Stimulated activated CD4-positive, alpha-beta T cell treated with anti-CD3 and anti-CD28 coated beads, Interleukin-2, amount 100 ng/mL, for 4 hours (primary cell): ENCODE measurements at regions not wholly inside any gene's neighbourhood (a gene's known extent, or its start where the extent isn't known, plus 50 kb on each side); places are given as distances from the start of the nearest gene placed in this dataset.
"Not testable (repeated sequence)": the region's sequence is repeated elsewhere in the genome, so short reads cannot be mapped to it uniquely, and the experiment has no call there.

ENCODE experiments used
- DNase-seq: peaks from one replicate; pipeline ENCODE4 v3.0.0-alpha.2; 2020; ENCODE audit warnings: low read depth

DNA sequence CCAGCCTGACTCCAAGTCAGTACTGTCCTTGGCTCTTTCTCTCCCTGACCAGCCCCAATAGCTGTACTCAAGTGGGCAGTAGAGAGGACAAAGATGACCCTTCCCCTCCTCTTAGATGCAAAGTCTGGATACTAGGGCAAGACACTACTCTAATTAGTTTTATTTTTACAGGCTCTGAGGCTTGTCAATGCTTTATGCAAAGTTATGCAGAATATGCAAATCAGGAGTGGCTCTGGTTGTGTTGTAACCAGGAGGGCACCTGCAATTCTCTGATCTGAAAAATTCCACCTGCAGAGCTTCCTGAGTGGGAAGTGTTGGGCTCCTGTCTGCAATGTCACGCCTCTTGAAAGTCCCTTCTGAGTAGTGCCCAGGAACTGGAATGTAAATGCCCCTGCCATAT, 201.5 kb downstream of the RGS3 start:
- DNase-seq, result no peak

DNA sequence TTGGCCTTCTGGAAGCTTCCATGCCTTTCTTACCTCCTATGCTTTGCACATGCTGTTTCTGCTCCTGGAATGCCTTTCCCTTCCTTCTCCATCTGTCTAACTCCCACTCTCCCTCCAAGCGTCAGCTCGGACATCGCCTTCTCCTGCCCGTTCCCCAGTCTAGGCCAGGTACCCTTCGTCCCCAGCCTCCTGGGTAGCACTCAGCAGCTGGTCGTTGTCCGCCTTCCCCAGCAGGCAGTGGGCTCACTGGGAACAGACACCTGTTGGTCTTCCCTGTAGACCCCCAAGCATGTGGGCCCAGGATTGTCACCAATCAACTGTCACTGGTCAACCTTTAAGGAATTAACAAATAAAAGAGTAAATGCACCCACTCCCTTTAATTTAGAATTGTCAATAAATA, 202.2 kb downstream of the RGS3 start:
- DNase-seq, result no peak

DNA sequence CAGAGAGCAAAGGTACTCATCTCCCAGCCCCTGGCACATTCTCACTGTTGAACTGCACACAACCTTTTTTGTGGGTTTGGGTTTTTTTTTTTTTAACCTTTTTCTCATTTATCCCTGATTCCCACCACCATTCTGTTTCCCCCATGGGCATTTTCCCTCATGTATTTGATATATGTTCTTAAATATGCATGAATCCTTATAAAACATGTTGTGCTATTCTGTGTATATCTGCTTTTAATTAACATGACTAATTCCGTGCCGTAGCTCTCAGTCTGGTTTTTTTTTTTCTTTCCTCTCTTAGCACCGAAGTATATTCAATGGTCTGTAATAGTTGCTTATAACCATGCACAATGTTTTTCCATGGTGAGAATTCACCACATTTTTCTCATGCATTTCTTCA, 204.5 kb downstream of the RGS3 start:
- DNase-seq, result no peak

DNA sequence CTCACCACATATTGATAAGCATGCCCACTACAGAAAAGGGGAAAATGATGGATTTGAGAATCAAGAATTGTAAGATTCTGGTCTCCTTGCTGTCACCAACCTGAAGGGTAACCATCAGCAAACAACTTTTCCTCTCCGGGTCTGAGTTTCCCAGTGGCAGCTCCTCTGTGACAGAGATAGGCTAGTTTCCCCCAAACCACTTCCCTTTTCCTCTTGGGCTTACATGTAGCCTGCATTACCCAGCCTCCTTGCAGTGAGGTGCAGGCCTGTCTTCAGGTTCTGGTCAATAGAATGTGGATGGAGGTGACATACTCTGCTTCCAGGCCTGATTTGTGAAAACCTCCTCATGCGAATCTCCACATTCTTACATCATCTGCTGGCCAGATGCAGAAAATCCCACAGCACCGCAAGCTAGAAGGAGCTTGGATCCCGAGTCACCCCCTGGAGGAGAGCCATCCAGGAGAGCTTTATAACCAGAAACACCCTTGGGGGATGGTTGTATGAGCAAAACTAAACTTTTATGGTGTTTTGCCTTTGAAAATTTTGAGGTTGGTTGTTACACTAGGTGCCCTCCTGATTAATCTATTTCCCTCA, 206.1 kb downstream of the RGS3 start:
- DNase-seq, result no peak

DNA sequence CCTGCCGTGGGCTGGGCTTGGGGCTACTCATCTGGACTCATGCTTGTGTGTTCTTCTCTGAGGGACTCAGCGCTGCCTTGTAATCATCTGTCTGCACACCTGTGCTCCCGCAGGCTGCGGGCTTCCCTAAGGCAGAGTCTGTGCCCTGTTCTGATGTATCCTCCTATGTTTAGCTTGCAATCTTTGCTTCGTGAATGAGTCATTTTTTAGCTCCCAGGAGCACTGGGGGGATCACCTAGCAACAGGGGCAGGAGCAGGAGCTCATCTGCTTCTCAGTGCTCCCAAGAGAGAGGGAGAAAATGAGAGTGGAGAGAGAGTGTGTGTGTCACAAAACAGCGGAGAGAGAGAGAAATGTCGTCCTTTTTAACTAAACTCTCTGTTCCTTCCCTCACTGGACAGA, 202.4 kb upstream of the ZNF618 start:
- DNase-seq, result no peak

DNA sequence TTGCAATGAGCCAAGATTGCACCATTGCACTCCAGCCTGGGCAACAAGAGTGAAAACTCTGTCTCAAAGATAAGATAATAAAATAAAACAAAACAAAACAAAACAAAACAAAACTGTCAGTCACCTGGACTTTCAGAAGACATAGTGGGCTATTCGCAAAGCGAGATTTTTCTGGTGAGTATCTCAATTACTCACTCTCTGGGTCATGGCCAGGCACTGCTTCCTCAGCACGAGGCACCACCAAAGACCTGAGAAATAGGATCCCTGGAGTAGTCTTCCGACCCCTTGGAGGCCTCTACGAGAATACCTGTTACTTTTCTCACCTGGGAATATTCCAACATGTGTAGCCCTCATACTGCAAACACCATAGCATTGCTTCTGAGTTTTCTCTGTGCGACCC, 201.7 kb upstream of the ZNF618 start:
- no peak for DNase-seq

DNA sequence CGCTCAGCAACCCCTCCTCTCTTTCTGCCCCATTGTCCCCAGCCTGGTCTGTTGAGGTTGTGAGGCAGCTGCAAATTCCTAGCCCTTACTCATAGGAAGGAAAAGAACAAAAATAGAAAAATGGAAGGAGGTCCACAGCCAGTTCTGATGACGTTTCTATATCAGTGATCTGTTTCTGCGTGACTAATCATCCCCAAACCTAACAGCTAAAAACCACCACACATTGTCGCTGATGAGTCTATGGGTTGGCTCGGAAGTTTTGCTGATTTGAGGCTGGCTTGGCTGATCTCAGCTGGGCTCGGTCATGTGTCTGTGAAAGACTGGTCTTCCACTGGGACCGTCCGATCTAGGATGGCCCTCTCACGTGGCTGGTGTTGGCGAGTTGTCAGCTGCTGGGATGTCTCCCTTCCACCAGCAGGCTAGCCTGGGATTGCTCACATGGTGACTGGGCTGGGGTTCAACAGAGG, 200.6 kb upstream of the ZNF618 start:
- DNase-seq, result no peak

DNA sequence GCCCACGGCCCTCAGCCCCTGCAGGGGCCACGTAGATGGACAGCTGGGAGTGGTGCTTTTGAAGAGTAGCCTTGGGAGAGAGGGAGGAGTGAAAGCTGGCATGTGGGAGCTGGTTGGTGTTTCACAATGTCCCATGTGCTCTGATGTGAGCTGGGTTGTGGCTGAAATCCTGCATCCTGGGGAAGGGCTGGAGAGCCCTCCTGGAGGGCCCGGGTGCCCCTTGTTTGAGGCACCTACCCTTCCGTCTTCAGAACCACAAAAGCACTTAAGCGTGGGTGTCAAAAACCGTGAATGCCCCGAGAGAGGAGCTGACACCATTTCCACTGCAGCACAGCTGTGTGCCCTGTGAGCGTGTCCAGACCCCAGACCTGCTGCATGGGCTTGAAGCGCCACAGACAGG, 199.1 kb upstream of the ZNF618 start:
- no peak for DNase-seq

DNA sequence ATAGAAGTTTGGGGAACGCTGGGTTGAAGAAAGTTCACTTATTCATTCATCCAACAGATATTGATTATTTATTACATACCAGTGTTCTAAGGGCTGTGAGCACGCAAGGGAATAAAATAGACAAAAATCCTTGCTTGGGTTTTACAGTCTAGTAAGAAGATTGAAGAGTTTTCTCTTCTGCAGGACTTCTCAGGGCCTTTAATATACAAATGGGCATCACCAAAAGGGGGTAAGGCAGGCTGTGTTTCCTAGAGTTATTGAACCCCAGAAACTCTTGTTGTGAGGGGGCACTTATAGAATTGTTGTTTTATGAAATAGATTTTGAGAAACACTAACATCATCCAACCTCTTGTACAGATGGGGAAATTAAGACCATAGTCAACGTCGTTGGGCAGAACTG, 198.5 kb upstream of the ZNF618 start:
- no peak for DNase-seq

DNA sequence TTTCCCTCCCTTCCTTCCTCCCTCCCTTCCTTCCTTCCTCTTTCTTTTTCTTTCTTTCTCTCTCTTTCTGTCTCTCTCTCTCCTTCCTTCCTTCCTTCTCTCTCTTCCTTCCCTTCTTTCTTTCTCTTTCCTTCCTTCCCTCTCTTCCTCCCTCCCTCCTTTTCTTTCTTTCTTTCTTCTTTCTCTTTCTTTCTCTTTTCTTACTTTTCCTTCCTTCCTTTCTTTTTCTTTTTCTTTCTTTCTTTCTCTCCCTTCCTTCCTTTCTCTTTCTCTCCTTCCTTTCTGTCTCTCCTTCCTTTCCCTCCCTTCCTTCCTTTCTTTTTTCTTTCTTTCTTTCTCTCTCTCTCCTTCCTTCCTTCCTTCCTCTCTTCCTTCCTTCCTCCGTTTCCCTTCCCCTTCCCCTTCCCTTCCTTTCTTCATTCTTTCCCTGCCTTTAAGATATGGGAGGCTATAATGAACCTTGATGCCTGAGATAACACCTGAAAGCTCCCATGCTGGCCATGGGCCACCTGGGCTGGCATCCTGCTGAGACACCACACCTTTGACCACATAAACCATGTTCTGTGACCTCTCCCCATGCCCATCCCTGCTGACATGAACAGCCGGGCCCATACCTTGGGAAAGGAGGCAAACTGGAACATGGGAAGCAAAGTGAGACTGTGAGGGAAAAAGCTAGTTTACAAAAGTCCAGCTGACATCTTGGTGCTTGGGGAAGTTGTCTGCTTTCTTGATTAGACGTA, 197.8 kb upstream of the ZNF618 start:
- no peak for DNase-seq

DNA sequence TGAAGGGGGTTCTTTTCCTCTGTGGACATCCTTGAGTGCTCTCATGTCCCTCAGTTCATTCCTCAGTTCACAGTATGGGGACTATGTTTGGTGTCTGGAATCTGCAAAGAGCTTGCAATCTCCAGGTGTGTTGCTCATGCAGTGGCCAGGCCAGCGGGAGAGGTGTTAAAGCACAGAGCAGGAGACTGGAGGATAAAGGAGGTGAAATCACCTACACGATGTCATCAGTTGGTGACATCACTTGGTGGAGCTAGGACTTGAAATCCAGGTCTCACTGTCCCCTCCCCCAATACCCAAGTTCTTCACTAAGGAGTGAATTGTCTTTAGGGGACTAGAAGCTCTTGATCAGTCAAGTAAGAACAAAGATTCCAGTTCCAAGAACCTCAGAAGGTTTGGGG, 197.3 kb upstream of the ZNF618 start:
- no peak for DNase-seq

DNA sequence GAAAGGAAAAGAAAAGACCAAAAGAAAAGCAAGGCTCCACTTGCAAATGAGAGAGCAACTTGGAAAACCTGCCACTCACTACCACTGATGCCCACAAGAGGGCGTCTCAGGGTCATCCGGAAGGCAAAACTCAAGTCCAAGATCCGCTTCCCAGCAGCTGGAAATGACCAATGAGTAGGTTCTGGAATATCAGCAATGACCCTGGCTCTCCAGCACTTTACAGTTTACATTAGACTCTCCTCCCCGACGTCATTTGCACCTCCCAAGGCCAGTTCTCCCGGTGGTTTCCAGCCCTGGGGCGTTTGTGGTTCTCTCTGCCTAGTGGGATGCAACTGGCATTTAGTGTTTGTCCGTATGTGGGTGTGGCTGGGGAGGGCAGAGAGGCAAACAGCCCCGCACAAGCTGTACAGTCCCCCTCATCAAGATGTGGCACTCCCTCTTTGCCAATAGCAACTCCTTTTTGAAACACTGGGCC, 193.8 kb upstream of the ZNF618 start:
- no peak for DNase-seq

DNA sequence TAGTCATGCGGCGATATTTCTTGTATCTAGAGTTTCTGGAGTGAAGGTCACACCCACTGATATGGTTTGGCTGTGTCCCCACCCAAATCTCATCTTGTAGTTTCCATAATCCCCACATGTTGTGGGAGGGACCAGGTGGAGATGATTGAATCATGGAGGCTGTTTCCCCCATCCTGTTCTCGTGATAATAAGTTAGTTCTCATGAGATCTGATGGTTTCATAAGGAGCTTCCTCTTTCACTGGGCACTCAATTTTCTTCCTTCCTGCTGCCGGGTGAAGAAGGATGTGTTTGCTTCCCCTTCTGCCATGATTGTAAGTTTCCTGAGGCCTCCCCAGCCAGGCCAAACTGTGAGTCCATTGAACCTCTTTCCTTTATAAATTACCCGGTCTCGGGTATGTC, 190.5 kb upstream of the ZNF618 start:
- DNase-seq, result not testable (repeated sequence)

DNA sequence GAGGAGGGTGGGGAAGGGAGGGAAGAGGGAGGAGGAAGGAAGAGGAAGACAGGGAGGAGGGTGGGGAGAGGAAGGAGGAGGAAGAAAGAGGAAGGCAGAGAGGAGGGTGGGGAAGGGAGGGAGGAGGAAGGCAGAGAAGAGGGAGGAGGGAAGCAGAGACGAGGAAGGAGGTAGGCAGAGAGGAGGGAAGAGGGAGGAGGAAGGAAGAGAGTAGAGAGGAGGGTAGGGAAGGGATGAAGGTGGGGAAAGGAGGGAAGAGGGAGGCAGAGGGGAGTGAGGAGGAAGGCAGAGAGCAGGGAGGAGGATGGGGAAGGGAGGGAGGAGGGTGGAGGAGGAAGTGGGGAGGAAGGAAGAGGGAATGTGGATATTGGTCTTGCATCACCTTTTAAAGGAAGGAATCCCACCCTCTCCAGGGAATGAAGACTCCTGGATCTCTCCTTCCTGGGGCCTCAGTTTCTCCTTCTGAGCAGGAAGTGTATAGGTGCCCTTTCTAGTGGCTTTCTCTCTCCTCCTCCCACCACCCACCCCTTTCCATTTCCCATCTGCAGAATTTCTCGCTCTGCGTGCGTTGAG, 188.9 kb upstream of the ZNF618 start:
- no peak for DNase-seq

DNA sequence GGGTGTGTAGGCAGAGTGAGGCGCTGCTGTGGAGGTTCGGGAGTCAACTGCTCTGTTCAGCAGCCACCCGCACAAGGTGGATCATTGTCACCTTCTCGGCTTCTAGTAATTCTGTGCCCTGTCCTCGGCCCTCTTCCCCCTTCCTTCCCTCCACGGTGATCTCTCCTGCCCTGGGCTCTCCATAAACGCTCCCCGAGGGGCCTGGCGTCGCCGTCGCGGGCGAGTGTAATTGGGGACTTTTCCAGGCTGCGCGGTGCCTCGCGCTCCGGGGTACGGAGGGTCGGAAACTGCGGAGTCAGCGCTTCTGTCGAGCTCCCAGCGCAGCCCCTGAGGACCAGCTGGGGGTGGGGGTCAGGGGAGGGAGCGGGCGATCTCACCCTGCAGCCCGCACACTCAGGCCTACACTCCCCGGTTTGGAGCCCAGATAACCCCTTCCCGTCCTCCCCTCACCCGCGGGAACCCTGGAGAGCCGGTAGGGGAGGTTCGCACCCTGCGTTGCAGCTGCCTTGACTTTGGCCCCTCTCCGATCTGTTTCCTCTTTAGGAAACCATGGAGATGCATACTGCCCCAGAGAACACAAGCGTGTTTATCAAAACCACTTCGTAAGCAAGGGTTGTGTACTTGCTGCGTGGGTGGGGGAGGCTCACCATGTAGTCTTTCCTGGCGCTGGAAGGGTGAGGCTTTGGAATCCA, 188.3 kb upstream of the ZNF618 start:
- no peak for DNase-seq

DNA sequence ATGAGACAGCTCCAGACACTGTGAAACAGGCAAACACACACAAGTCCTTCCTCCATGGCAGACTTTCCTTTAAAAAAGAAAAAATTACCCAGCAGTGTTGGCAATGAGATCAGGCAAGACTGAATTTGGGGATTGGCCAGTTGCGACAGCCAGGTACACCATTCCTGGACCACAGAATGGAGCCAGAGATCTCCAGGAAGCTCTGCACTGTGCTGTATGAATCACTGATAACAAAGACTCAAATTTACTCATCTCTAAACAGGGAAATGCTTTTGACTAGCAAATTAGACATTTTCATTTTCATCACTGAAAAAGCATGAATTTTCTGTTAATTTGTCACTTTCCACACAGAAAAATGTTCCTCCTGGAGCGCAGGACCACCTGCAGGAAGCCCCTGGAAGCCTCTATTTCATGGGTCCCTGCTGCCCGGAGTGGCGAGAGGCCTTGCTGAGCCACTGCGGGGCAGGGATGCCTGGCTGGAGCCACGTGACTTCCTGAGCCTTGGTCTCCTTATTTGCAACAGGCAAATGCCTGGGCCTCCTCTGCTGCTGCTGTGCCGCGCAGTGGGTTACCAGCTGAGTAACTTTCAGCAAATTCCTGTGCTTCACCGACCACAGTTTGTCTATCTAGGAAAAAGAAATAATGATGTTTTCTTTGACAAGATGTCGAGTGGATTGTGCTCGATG, 185.9 kb upstream of the ZNF618 start:
- no peak for DNase-seq

DNA sequence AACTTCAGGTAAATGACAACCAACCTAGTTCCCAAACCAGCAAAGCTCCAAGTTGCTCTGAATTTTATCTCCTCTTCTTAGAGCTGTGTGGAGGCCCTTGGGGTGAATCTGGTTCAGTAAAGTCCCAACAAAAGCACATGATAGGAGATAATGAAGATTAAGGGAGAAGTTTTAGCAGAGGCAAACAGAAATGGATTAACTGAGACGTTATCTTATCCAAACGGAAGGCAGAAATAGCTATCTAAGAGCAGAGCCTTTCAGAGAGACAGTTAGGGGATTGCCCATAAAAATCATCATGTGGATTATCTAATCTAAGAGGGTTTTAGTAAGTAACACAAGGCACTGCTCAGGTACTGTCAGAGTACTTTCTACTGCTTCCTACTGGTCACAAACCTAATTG, 183.9 kb upstream of the ZNF618 start:
- DNase-seq, result no peak

DNA sequence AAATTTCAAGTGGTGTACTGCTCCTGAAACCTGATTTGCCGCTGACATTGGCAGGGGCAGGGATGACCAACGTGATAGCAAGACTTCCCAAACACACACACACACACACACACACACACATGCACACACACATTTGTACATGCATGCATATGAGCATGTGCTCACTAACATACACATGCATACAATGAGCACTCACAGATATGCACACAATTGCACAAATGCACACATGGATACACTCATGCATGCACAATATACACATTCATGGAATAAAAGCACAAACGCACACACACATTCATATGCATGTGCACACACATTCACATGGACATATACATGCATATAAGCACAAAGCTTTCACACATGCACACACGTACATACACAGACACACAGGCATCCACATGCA, 181.2 kb upstream of the ZNF618 start:
- DNase-seq, result no peak

DNA sequence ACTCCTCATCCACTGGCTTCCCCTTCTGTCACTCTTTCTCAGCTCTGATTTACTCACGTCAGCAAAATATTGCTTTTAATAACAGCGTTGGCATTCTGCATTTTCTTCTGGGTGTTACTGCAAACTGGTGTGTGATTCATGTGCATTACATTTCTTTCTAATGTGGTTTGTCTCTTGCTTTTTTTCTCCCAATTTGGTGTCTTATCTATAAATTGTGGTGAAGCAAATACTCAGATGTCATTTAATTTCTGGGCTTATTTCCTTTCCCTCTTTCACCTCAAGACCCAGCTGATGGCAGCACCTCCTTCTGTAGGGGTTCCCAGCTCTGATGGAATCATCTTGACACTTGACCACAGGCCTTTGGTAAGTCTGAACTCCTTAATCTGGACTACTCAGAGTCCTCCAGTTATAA, 180.7 kb upstream of the ZNF618 start:
- no peak for DNase-seq

DNA sequence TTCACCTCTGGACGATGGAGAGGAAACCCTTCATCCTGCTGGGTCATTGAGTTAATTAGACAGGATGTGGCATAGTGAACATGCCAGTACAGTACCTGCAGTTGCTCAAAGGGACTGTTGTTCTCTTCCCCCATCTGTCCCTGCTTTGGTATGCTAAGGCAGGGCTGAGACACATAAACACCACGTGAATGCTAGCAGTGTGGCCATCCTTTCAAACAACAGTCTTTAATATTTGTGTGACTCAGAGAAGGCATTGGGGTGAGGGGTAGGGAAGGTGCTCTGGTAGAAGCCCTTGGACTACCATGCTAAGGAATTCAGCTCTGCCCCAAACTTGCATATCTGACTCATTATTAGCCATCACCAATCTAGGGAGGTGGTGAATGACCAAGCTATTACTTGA, 180.2 kb upstream of the ZNF618 start:
- DNase-seq, result no peak

DNA sequence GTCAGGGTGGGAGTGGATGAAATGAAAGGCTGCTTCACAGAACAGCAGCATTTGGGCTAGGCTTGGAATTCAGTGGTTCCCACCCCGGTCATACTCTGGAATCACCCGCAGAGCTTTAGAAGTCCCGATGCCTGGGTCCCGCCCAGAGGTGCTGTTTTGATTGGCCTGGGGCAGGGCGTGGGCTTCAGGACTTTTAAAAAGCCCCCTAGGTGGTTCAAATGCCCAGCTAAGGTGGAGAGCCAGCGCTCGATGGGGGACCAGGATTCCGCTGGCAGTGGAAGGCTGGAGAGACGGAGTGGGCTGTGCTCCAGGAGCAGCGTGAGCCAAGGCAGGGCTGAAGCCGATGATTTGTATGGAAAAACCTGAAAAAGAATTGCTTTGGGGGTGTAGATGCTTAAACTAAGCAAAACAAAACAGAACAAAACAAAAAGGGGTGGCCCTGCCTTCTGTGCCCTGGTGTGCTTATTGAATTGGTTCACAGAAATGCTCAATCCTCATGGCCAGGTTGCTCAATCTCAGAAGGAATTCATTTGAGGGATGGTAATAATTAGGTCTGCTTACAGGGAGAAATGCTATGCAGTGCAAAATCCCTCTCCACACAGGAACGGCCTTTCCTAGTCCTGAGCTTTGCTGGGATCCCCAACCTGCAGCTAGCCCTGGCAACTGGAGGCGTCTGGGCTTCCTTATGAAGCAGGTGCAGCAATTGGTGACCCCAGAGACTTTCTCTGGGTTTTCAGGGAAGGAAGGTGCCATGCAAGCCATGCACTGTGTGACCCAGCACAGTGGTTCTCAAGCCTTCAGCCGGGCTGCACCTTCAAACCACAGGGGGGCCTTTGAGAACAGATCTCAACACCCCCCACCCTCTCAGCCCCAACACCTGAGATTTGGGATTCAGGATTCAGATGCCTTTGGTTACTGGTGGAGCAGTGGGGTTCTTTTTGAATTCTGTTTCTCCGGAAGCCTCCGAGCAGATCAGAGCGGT, 174.0 kb upstream of the ZNF618 start:
- DNase-seq, result no peak
